DOHH2 (cell line): ENCODE measurements at regions not wholly inside any gene's neighbourhood (a gene's known extent, or its start where the extent isn't known, plus 50 kb on each side); places are given as distances from the start of the nearest gene placed in this dataset.

ENCODE experiments used
- EZH2phosphoT487 ChIP-seq: fragments of 200-600 bp; sonication (generic); IDR thresholded peaks from 2 replicates; pipeline ENCODE4 v1.6.1; 2017; ENCODE audit warnings: borderline replicate concordance, mild to moderate bottlenecking, antibody characterized with exemption, low read length, moderate library complexity, mixed read lengths
- TF ChIP-seq, protein P1 (sequence below): fragments of 200-600 bp; sonication (generic); IDR thresholded peaks from one replicate; pipeline ENCODE4 v1.5.1; 2014; ENCODE audit warnings: antibody characterized with exemption, mild to moderate bottlenecking, low read depth, low read length; ENCODE audit not compliant: poor library complexity, severe bottlenecking

DNA sequence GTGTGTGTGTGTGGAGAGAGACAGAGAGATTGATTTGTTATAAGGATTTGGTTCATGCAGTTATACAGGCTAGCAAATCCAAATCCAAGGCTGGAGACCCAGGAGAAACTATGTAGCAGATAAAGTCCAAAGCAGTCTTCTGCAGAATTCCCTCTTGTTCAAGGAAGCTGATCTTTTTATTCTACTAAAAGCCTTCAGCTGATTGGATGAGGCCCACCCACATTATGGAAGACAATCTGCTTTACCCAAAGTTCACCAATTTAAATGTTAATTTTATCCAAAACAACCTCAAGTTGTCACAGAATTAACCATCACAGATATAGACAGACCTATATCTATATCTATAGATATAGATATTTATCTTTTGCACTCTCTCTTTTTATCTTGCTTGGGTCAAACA is 67.0 kb downstream of the TPBG start:
- TF ChIP-seq, protein P1, sequence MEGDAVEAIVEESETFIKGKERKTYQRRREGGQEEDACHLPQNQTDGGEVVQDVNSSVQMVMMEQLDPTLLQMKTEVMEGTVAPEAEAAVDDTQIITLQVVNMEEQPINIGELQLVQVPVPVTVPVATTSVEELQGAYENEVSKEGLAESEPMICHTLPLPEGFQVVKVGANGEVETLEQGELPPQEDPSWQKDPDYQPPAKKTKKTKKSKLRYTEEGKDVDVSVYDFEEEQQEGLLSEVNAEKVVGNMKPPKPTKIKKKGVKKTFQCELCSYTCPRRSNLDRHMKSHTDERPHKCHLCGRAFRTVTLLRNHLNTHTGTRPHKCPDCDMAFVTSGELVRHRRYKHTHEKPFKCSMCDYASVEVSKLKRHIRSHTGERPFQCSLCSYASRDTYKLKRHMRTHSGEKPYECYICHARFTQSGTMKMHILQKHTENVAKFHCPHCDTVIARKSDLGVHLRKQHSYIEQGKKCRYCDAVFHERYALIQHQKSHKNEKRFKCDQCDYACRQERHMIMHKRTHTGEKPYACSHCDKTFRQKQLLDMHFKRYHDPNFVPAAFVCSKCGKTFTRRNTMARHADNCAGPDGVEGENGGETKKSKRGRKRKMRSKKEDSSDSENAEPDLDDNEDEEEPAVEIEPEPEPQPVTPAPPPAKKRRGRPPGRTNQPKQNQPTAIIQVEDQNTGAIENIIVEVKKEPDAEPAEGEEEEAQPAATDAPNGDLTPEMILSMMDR: no peak
- no peak for TF ChIP-seq EZH2phosphoT487
